ENCODE measurements at regions not wholly inside any gene's neighbourhood (a gene's known extent, or its start where the extent isn't known, plus 50 kb on each side); places are given as distances from the start of the nearest gene placed in this dataset.
"Not testable (repeated sequence)": the region's sequence is repeated elsewhere in the genome, so short reads cannot be mapped to it uniquely, and the experiment has no call there.

- no peak for DNase-seq
Observed at GRCh38 chr5:82466986-82467561, 188.9 kb upstream of the RPS23 start.

DNA sequence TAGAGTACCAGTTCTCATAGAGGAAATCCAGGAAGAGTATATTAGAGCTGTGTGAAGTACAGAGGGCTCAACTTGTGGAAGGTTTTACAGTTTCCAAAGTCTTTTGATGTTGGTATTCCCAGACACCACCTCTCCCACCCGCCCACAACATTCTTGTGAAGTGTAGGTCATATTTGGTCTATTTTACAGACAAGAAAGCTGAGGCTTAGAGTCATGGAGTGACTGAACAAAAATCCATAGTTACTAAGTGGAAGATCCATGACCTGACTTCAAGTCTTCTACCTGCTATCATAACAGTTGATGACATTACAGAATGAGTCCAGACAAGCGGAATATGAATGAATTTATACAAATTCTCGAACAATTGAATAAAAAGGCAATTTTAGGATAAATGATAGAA is 187.1 kb upstream of the RPS23 start:
- no peak for DNase-seq

GRCh38 chr5:82459626-82460025 is 181.5 kb upstream of the RPS23 start:
- no peak for DNase-seq

GRCh38 chr5:82455317-82455716 is 177.2 kb upstream of the RPS23 start:
- not testable (repeated sequence) for DNase-seq

DNA sequence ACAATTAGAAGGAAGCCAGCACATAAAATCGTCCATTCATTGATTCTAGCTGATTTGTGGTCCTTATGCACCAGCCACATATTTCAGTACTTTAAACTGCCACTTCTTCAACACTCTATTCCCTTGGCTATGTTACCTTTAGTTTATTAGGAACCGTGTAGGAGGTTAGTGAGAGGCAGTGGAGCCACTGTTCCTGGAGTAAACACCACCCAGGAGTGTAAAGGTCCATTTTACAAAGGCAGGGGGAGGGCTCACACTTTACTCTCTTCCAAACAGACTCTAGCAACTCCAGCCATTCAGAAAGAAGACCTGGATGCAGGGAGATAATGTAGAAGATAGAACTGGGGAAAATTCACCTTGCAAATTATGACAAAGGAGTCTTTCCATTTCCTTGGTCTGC is 170.2 kb upstream of the RPS23 start:
- no peak for DNase-seq

DNA sequence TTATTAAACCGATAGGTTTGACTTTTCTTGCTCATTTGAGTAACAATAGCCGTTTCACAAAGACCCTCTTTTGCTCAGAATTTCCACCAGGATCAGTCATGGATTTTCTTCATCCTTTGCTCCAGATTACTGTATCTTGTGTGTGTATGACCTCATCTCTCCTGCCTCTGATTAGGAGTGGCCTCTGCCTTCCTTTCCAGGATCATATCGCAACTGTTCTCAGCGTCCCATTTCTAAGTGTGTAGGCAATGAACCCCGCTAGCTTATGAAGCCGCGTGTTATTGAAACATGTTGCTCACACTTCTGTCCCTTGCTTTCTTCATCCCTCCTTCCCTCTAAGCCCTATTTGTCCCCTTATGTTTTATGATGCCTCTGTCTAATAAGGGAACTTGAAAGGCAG is 169.8 kb upstream of the RPS23 start:
- DNase-seq = no peak

GRCh38 chr5:82446809-82447208 is 168.7 kb upstream of the RPS23 start:
- DNase-seq = no peak

DNA sequence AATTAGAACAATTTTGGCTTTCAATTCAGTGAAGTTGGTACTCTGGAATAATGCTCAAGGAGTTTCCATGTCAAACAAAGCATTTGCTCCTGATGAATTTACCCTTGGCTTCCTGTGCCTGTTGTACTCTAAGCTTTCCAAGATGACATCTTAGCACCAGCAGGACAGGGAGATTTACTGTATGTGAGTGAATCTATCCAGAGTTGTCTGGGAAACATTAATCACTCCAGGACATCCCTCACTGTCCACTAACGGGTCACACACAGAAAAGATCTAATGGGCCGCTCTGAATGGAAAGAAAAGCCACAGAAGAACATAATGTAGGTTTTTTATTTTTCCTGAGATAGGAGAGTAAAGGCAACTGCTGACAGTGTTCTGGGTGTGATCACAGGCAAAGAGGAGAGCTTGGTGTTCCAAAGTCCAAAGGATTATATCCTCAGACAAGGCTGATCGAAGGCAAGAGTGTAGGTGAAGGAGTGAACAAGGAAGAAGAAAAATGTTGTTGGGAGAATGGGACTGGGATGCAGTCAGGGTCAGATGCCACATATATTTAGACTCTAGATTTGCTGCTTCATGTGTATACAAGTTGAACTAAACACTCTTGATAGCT is 167.7 kb upstream of the RPS23 start:
- no peak for DNase-seq

DNA sequence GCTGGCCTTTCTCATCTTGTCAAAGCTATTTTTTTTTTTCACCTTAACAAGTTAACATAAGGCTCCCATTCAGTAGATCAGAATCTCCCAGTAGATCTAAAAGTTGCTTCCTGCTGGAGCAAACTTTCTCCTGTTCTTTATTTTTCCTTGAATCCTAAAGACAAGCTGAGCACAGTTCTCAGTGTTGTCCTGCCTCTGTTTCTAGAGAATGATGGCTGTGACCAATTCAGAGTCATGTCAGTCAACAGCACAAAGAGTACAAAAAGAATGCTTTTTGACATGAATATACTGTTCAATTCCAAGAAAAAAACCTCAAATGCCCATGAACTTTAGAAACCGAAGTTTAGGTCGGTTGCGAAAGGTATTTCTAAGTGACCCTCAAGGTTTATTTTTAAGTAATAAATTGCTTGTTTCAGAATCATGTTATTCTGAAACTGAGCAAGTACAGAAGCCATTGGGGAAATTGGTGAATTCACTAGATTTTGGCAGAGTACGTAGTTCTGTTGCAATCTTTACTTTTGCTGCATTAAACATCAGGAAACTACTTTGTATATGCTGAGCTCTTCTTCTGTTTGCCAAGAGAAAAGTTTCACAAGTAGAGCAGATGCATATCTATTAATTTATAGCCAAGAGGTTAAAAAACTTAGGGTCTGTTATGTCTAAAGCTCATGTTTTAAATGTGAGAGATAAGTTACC is 161.7 kb upstream of the RPS23 start:
- no peak for DNase-seq

DNA sequence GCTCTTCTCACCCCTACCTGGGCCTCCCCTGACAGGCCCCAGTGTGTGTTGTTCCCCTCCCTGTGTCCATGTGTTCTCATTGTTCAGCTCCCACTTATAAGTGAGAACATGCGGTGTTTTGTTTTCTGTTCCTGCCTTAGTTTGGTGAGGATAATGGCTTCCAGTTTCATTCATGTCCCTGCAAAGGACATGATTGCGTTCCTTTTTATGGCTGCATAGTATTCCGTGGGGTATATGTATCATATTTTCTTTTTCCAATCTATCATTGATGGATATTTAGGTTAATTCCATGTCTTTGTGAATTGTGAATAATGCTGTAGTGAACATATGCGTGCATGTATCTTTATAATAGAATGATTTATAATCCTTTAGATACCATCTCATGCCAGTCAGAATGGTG is 159.4 kb upstream of the RPS23 start:
- not testable (repeated sequence) for DNase-seq

GRCh38 chr5:82436291-82436690 is 158.1 kb upstream of the RPS23 start:
- no peak for DNase-seq

DNA sequence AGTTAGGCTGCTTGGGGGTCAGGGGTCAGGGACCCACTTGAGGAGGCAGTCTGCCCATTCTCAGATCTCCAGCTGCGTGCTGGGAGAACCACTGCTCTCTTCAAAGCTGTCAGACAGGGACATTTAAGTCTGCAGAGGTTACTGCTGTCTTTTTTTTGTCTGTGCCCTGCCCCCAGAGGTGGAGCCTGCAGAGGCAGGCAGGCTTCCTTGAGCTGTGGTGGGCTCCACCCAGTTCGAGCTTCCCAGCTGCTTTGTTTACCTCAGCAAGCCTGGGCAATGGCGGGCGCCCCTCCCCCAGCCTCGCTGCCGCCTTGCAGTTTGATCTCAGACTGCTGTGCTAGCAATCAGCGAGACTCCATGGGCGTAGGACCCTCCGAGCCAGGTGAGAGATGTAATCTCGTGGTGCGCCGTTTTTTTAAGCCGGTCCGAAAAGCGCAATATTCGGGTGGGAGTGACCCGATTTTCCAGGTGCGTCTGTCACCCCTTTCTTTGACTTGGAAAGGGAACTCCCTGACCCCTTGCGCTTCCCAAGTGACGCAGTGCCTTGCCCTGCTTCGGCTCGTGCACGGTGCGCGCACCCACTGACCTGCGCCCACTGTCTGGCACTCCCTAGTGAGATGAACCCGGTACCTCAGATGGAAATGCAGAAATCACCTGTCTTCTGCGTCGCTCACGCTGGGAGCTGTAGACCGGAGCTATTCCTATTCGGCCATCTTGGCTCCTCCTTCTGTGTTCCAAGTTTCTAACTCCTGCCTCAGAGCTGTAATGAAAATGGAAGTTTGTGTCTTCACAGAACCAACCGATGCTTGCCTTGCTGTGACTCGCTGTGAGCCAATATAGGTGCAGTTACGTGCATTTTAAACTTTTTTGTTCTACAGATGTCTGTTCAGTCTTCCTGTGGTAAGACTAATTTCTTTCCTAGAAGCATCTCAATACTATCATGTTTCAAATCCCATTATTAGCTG is 156.8 kb upstream of the RPS23 start:
- DNase-seq = not testable (repeated sequence)

GRCh38 chr5:82426464-82427154 is 148.5 kb upstream of the RPS23 start:
- no peak for DNase-seq

GRCh38 chr5:82425591-82425990 is 147.4 kb upstream of the RPS23 start:
- no peak for DNase-seq

GRCh38 chr5:82424211-82424610 is 146.1 kb upstream of the RPS23 start:
- no peak for DNase-seq

DNA sequence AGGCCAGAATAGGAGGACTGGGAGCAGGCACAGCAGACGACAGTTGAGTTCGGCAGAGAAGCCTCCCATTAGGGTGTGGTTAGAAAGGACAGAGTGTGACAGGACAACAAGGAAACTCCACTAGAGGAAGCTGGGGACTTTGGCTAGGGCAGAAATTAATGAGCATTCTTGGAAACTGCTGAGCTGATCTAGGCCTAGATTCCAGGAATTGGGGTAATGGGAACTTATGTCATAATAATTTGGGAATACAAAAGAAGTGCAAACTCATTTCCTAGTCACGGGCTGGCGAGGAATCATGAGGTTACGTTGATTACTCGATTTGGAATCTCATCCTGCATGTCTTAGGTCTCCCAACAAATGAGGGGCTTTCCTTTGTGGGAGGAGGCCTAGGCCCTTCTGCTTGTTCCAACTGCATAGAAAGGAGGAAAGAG is 144.6 kb upstream of the RPS23 start:
- DNase-seq = no peak

- no peak for DNase-seq
Observed at GRCh38 chr5:82422001-82422740, 144.0 kb upstream of the RPS23 start.

DNA sequence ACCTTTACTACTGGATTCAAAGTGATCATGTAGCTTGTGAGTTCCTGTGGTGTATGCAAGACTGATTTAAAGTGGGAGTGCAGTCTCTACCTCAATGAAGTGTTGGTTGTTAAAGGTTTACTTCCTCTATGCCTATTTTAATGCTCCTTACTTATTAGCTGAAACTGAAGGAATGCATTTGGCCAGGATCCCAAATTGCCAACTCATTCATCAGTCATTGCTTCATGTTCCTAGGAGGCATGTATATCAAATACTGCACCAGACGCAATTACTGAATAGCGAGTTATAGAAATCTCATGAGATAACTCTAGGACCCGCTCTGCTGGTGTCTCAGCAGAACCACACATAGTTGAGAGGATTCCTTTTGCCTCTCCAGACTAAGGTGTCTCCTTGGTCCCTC is 143.0 kb upstream of the RPS23 start:
- DNase-seq = no peak

DNA sequence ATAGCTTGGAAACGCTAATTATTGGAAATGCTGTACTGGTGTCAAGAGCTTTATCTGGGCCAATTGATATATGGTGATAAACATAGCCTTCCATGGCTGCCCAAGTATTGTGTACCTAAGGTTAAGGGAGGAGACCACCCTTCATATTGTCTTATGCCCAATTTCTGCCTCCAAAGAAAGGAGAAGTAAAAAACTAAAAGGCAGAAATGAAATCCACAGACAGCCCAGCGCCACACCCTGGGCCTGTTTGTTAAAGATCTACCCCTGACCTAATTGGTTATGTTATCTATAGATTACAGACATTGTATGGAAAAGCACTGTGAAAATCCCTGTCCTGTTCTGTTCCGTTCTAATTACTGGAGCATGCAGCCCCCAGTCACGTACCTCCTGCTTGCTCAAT is 142.4 kb upstream of the RPS23 start:
- not testable (repeated sequence) for DNase-seq

GRCh38 chr5:82419559-82420332 is 141.6 kb upstream of the RPS23 start:
- DNase-seq = no peak

- DNase-seq = no peak
Observed at GRCh38 chr5:82418608-82418950, 140.4 kb upstream of the RPS23 start.
